OCI-LY7 (cell line): ENCODE measurements at regions not wholly inside any gene's neighbourhood (a gene's known extent, or its start where the extent isn't known, plus 50 kb on each side); places are given as distances from the start of the nearest gene placed in this dataset.

Experiments used
- BruUV-seq: library from RNA; stranded (reverse); fragments of 400-500 nt; replicated peaks from 2 replicates; lab custom pipeline; 2021; lab: Mats Ljungman, UMichigan
- CTCF ChIA-PET: fragments of 300-600 bp; sonication (Branson Sonifier 250); formaldehyde crosslinking; loops from one replicate; lab custom pipeline; 2022; ENCODE audit warnings: antibody characterized with exemption; ENCODE audit not compliant: unreplicated experiment; lab: Charles Lee
- POLR2A ChIA-PET: fragments of 300-600 bp; sonication (Branson Sonifier 250); formaldehyde crosslinking; loops from one replicate; lab custom pipeline; 2022; ENCODE audit warnings: antibody characterized with exemption; lab: Charles Lee
- DNase-seq: peaks from one replicate; pipeline ENCODE4 v3.0.0-alpha.2; 2015; ENCODE audit warnings: low spot score
- H2AFZ ChIP-seq: fragments of 200-600 bp; sonication (generic), shearing (Covaris generic); 2 replicates; pipeline ENCODE4 v1.6.1; 2014; ENCODE audit warnings: mild to moderate bottlenecking, antibody characterized with exemption, low read length, moderate library complexity
- H3K27ac ChIP-seq: fragments of 200-600 bp; sonication (generic); 2 replicates; pipeline ENCODE4 v1.5.1; 2014; ENCODE audit warnings: mixed run types, low read depth, mild to moderate bottlenecking, moderate library complexity, low read length, inconsistent platforms; ENCODE audit not compliant: poor library complexity, severe bottlenecking
- H3K36me3 ChIP-seq: fragments of 200-600 bp; sonication (generic); 2 replicates; pipeline ENCODE4 v1.6.1; 2014; ENCODE audit warnings: mild to moderate bottlenecking, antibody characterized with exemption, low read length, moderate library complexity, mixed read lengths; ENCODE audit not compliant: insufficient read depth
- H3K4me1 ChIP-seq: fragments of 200-600 bp; sonication (generic); 2 replicates; pipeline ENCODE4 v1.5.1; 2014; ENCODE audit warnings: mild to moderate bottlenecking, low read length; ENCODE audit not compliant: insufficient read depth, poor library complexity, severe bottlenecking
- H3K4me2 ChIP-seq: fragments of 200-600 bp; sonication (generic); 2 replicates; pipeline ENCODE4 v1.6.1; 2014; ENCODE audit warnings: mild to moderate bottlenecking, low read length
- H3K4me3 ChIP-seq: fragments of 200-600 bp; sonication (generic); 2 replicates; pipeline ENCODE4 v1.5.1; 2014; ENCODE audit warnings: mild to moderate bottlenecking, low read depth, low read length; ENCODE audit not compliant: poor library complexity, severe bottlenecking
- H3K79me2 ChIP-seq: fragments of 200-600 bp; sonication (generic); 2 replicates; pipeline ENCODE4 v1.6.1; 2016; ENCODE audit warnings: low read depth, mild to moderate bottlenecking, low read length, moderate library complexity, mixed read lengths; ENCODE audit not compliant: insufficient read depth
- H3K9me2 ChIP-seq: fragments of 200-600 bp; sonication (generic); 2 replicates; pipeline ENCODE4 v1.6.1; 2016; ENCODE audit warnings: mild to moderate bottlenecking, low read length, mixed read lengths; ENCODE audit not compliant: insufficient read depth
- H3K9me3 ChIP-seq: fragments of 200-600 bp; sonication (generic); 2 replicates; pipeline ENCODE4 v1.6.1; 2014; ENCODE audit warnings: mild to moderate bottlenecking, mixed run types, low read length, mixed read lengths
- H4K20me1 ChIP-seq: fragments of 200-600 bp; sonication (generic); 2 replicates; pipeline ENCODE4 v1.6.1; 2014; ENCODE audit warnings: mild to moderate bottlenecking, antibody characterized with exemption, low read length, moderate library complexity, mixed read lengths; ENCODE audit not compliant: insufficient read depth
- CTCF ChIP-seq: fragments of 200-600 bp; sonication (generic); conservative IDR thresholded peaks from 2 replicates; pipeline ENCODE4 v1.5.1; 2014; ENCODE audit warnings: mild to moderate bottlenecking, antibody characterized with exemption, low read length, moderate library complexity, mixed read lengths
- EZH2phosphoT487 ChIP-seq: fragments of 200-600 bp; sonication (generic); IDR thresholded peaks from 2 replicates; pipeline ENCODE4 v1.6.1; 2018; ENCODE audit warnings: low read depth, borderline replicate concordance, mild to moderate bottlenecking, mixed run types, antibody characterized with exemption, low read length, moderate library complexity, mixed read lengths
- intact Hi-C: fragments of 100-400 bp; cut with micrococcal nuclease; formaldehyde crosslinking; loops from one replicate; pipeline ENCODE4 v1.10.0; 2022; ENCODE audit not compliant: unreplicated experiment

GRCh38 chr9:135008416-135008815, 79.1 kb upstream of the OLFM1 start:
- POLR2A ChIA-PET, result no interaction called here
- intact Hi-C loops, result no loop called here
- H3K27ac ChIP-seq, result no peak overlapping the region
- H4K20me1 ChIP-seq, result no peaks in the 10 kb centered on the region
- no peak for TF ChIP-seq CTCF
- TF ChIP-seq EZH2phosphoT487, result no peak
- CTCF ChIA-PET, result no interaction called here
- H3K79me2 ChIP-seq, result no peaks in the 10 kb centered on the region
- no peaks in the 10 kb centered on the region for H3K4me1 ChIP-seq
- H3K4me2 ChIP-seq, result no peak overlapping the region
- no TSS peak for BruUV-seq
- H2AFZ ChIP-seq, result no peak overlapping the region
- H3K36me3 ChIP-seq, result no peaks in the 10 kb centered on the region
- no peak for DNase-seq
- no peaks in the 10 kb centered on the region for H3K9me3 ChIP-seq
- H3K4me3 ChIP-seq, result no peak overlapping the region
- no peaks in the 10 kb centered on the region for H3K9me2 ChIP-seq

GRCh38 chr9:135009051-135009560, 78.4 kb upstream of the OLFM1 start:
- Histone ChIP-seq H2AFZ (no peak overlapping the region), H4K20me1 (no peaks in the 10 kb centered on the region), H3K79me2 (no peaks in the 10 kb centered on the region), H3K9me2 (no peaks in the 10 kb centered on the region), H3K4me3 (no peak overlapping the region), H3K27ac (no peak overlapping the region), H3K9me3 (no peaks in the 10 kb centered on the region), H3K36me3 (no peaks in the 10 kb centered on the region), H3K4me2 (no peak overlapping the region), H3K4me1 (no peaks in the 10 kb centered on the region)
- CTCF ChIA-PET, result no interaction called here
- POLR2A ChIA-PET, result no interaction called here
- BruUV-seq, result no TSS peak
- intact Hi-C loops, result no loop called here
- no peak for DNase-seq
- no peak for TF ChIP-seq EZH2phosphoT487
- TF ChIP-seq CTCF, result no peak

- no TSS peak for BruUV-seq
- CTCF ChIA-PET, result no interaction called here
- no peak for DNase-seq
- Histone ChIP-seq H3K9me2 (no peaks in the 10 kb centered on the region), H2AFZ (no peak overlapping the region), H3K4me1 (no peaks in the 10 kb centered on the region), H3K4me2 (no peak overlapping the region), H3K27ac (no peak overlapping the region), H4K20me1 (no peaks in the 10 kb centered on the region), H3K36me3 (no peaks in the 10 kb centered on the region), H3K4me3 (no peak overlapping the region), H3K79me2 (no peaks in the 10 kb centered on the region), H3K9me3 (no peaks in the 10 kb centered on the region)
- POLR2A ChIA-PET, result no interaction called here
- TF ChIP-seq EZH2phosphoT487, result no peak
- no peak for TF ChIP-seq CTCF
- intact Hi-C loops, result no loop called here
These were observed 77.5 kb upstream of the OLFM1 start for GRCh38 chr9:135009794-135010585.
